Smooth muscle cell (in vitro differentiated cells): ENCODE measurements at regions not wholly inside any gene's neighbourhood (a gene's known extent, or its start where the extent isn't known, plus 50 kb on each side); places are given as distances from the start of the nearest gene placed in this dataset.
"Not testable (repeated sequence)": the region's sequence is repeated elsewhere in the genome, so short reads cannot be mapped to it uniquely, and the experiment has no call there.

Experiments
- DNase-seq: peaks from one replicate; lab custom pipeline; 2025; ENCODE audit not compliant: unreplicated experiment; lab: John Stamatoyannopoulos, UW
- H2AFZ ChIP-seq: fragments of 200-600 bp; sonication (generic); 2 replicates; pipeline ENCODE4 v1.6.0; 2016; ENCODE audit warnings: antibody characterized with exemption, low read depth, mild to moderate bottlenecking
- H3F3A ChIP-seq: fragments of 200-600 bp; sonication (generic); 2 replicates; pipeline ENCODE4 v1.6.0; 2017; ENCODE audit warnings: antibody characterized with exemption, low read depth
- H3K27ac ChIP-seq: fragments of 200-600 bp; sonication (generic); 2 replicates; pipeline ENCODE4 v1.5.1; 2016; ENCODE audit warnings: low read depth, mild to moderate bottlenecking
- H3K27me3 ChIP-seq: fragments of 200-600 bp; sonication (generic); 2 replicates; pipeline ENCODE4 v1.6.1; 2016; ENCODE audit warnings: low read depth, mild to moderate bottlenecking
- H3K36me3 ChIP-seq: fragments of 200-600 bp; sonication (generic); 2 replicates; pipeline ENCODE4 v1.5.1; 2016; ENCODE audit warnings: low read depth
- H3K4me1 ChIP-seq: fragments of 200-600 bp; sonication (generic); 2 replicates; pipeline ENCODE4 v1.5.1; 2016; ENCODE audit warnings: low read depth
- H3K4me2 ChIP-seq: fragments of 200-600 bp; sonication (generic); 2 replicates; pipeline ENCODE4 v1.6.0; 2016; ENCODE audit warnings: mild to moderate bottlenecking
- H3K4me3 ChIP-seq: fragments of 200-600 bp; sonication (generic); 2 replicates; pipeline ENCODE4 v1.5.1; 2016; ENCODE audit warnings: mild to moderate bottlenecking
- H3K79me2 ChIP-seq: fragments of 200-600 bp; sonication (generic); 2 replicates; pipeline ENCODE4 v1.6.0; 2016; ENCODE audit warnings: low read depth, mild to moderate bottlenecking
- H3K9ac ChIP-seq: fragments of 200-600 bp; sonication (generic); 2 replicates; pipeline ENCODE4 v1.6.0; 2016; ENCODE audit warnings: low read depth
- H3K9me3 ChIP-seq: fragments of 200-600 bp; sonication (generic); replicated peaks from 2 replicates; pipeline ENCODE4 v1.5.1; 2016; ENCODE audit warnings: low read depth
- H4K20me1 ChIP-seq: fragments of 200-600 bp; sonication (generic); 2 replicates; pipeline ENCODE4 v1.6.0; 2016; ENCODE audit warnings: low read depth
- WGBS: methylation state at CpG from one replicate; pipeline ENCODE4 v1.1.7; 2016; ENCODE audit warnings: low lambda C conversion rate; 5-methylcytosine and 5-hydroxymethylcytosine counted together
- TF ChIP-seq, protein P1 (sequence below): fragments of 200-600 bp; sonication (generic); IDR thresholded peaks from 2 replicates; pipeline ENCODE4 v1.5.1; 2017; ENCODE audit warnings: borderline replicate concordance, mild to moderate bottlenecking, antibody characterized with exemption; ENCODE audit not compliant: insufficient read depth, poor library complexity, severe bottlenecking

DNA sequence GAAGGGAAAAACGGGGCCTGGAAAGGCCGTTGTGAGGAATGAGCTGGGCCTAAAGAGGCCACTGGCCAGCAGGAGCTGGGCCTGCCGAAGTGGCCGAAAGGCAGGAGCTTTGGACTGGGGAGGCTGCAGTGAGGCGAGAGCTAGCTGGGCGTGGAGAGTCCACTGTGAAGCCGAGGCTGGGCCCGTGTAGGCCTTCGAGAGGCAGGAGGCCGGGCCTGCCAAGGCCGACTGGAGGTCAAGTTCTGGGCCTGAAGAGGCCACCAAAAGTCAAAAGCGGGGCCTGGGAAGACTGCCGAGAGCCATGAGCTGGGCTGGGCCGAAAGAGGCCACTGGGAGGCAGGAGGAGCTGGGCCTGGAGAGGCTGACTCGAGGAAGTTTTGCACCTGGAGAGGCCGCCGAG, 69.6 kb upstream of the COBL start:
- H3F3A ChIP-seq, H3K27ac ChIP-seq, H2AFZ ChIP-seq, H3K4me1 ChIP-seq, H3K4me3 ChIP-seq, H3K36me3 ChIP-seq, DNase-seq, H3K9ac ChIP-seq, H3K9me3 ChIP-seq, H3K27me3 ChIP-seq, H3K79me2 ChIP-seq, H3K4me2 ChIP-seq, H4K20me1 ChIP-seq: not testable (repeated sequence)
- WGBS = 93% methylated on average over 14 of the region's 17 CpGs

GRCh38 chr7:51382243-51382642, 65.6 kb upstream of the COBL start:
- H4K20me1 ChIP-seq = not testable (repeated sequence)

DNA sequence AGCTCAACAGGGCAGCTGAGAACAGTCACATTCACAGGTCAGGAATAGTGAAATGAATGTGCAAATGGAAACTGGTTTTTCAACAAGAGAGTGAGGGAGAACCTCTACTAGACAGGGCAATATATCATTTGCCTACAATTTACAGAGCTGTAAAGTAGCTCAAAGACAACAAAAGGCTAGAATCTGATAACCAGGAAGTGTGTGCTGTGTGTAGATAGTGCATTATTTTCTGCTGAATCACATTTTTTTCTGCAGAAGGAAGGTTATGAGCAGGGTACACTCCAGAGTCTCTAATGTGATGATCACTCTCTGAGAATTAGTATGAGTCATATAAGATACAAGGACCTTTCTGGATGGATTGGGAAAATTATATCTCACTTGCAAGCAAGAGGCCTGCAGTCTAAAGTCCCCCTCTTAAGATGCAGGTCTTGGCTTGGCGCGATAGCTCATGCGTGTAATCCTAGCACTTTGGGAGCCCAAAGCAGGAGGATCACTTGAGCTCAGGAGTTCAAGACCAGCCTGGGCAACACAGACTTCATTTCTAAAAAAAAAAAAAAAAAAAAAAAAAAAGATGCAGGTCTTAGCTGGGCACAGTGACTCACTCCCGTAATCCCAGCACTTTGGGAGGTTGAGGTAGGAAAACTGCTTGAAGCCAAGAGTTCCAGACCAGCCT, 59.9 kb upstream of the COBL start:
- no peak overlapping the region for H2AFZ ChIP-seq
- no peak for DNase-seq
- H3K4me2 ChIP-seq = no peak overlapping the region
- no peaks in the 10 kb centered on the region for H3K79me2 ChIP-seq
- no peaks in the 10 kb centered on the region for H3K9me3 ChIP-seq
- no peaks in the 10 kb centered on the region for H3K4me1 ChIP-seq
- H4K20me1 ChIP-seq = no peaks in the 10 kb centered on the region
- H3K4me3 ChIP-seq = no peak overlapping the region
- no peak overlapping the region for H3K9ac ChIP-seq
- H3F3A ChIP-seq = peaks cover 5% of the 10 kb centered on the region
- no peaks in the 10 kb centered on the region for H3K36me3 ChIP-seq
- TF ChIP-seq, protein P1, sequence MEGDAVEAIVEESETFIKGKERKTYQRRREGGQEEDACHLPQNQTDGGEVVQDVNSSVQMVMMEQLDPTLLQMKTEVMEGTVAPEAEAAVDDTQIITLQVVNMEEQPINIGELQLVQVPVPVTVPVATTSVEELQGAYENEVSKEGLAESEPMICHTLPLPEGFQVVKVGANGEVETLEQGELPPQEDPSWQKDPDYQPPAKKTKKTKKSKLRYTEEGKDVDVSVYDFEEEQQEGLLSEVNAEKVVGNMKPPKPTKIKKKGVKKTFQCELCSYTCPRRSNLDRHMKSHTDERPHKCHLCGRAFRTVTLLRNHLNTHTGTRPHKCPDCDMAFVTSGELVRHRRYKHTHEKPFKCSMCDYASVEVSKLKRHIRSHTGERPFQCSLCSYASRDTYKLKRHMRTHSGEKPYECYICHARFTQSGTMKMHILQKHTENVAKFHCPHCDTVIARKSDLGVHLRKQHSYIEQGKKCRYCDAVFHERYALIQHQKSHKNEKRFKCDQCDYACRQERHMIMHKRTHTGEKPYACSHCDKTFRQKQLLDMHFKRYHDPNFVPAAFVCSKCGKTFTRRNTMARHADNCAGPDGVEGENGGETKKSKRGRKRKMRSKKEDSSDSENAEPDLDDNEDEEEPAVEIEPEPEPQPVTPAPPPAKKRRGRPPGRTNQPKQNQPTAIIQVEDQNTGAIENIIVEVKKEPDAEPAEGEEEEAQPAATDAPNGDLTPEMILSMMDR = no peak
- no peak overlapping the region for H3K27ac ChIP-seq
- H3K27me3 ChIP-seq = no peaks in the 10 kb centered on the region
- 58% methylated on average over 4 of the region's 4 CpGs for WGBS

More at GRCh38 chr7:51382243-51382642, 65.6 kb upstream of the COBL start:
- H3K4me2 ChIP-seq, H3K36me3 ChIP-seq, H3F3A ChIP-seq, H3K4me3 ChIP-seq, H3K79me2 ChIP-seq, H3K9me3 ChIP-seq, H3K9ac ChIP-seq, H3K27ac ChIP-seq, H3K27me3 ChIP-seq, H2AFZ ChIP-seq, H3K4me1 ChIP-seq, DNase-seq: not testable (repeated sequence)
- WGBS = 90% methylated on average over 7 of the region's 7 CpGs

DNA sequence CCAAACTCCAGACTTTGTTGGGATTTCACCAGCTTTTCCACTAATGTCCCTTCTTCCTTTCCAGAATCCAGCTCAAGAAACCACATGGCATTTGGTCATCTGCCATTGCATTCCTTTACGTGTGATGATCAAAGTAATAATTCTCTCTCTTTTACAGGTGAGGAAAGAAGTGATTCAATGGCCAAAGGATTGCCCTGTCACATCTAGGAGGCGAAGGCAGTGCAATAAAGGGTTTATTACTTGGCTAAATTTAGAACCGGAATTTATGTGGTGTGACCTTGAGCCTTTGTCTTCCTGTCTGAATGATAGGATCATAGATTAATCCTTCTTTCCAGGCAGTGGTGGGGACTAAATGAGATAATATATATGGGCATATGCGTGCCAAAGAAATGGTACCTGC, 58.3 kb upstream of the COBL start:
- H3F3A ChIP-seq = peaks cover 5% of the 10 kb centered on the region
- H3K4me3 ChIP-seq = no peak overlapping the region
- DNase-seq = no peak
- H4K20me1 ChIP-seq = no peaks in the 10 kb centered on the region
- H3K9me3 ChIP-seq = no peaks in the 10 kb centered on the region
- no peak overlapping the region for H3K27ac ChIP-seq
- no peak overlapping the region for H3K4me2 ChIP-seq
- 70% methylated on average over 4 of the region's 4 CpGs for WGBS
- no peak overlapping the region for H2AFZ ChIP-seq
- H3K27me3 ChIP-seq = no peaks in the 10 kb centered on the region
- no peaks in the 10 kb centered on the region for H3K36me3 ChIP-seq
- TF ChIP-seq, protein P1 = no peak
- no peaks in the 10 kb centered on the region for H3K4me1 ChIP-seq
- no peaks in the 10 kb centered on the region for H3K79me2 ChIP-seq
- no peak overlapping the region for H3K9ac ChIP-seq

- not testable (repeated sequence) for H3F3A ChIP-seq, H3K4me3 ChIP-seq, H3K9me3 ChIP-seq, H3K27ac ChIP-seq, H3K79me2 ChIP-seq, H3K9ac ChIP-seq, H3K27me3 ChIP-seq, H3K4me2 ChIP-seq, H4K20me1 ChIP-seq, H3K36me3 ChIP-seq, H3K4me1 ChIP-seq, H2AFZ ChIP-seq, DNase-seq
- 55% methylated on average over 2 of the region's 2 CpGs for WGBS
Observed at GRCh38 chr7:51373607-51374006, 57.0 kb upstream of the COBL start.
